A673 (cell line): ENCODE measurements at regions not wholly inside any gene's neighbourhood (a gene's known extent, or its start where the extent isn't known, plus 50 kb on each side); places are given as distances from the start of the nearest gene placed in this dataset.
"Not testable (repeated sequence)": the region's sequence is repeated elsewhere in the genome, so short reads cannot be mapped to it uniquely, and the experiment has no call there.

Source experiments
- BruUV-seq: library from RNA; stranded (reverse); fragments of 400-500 nt; replicated peaks from 2 replicates; lab custom pipeline; 2021; lab: Mats Ljungman, UMichigan
- CTCF ChIA-PET: fragments of 300-600 bp; sonication (Branson Sonifier 250); formaldehyde crosslinking; loops from one replicate; lab custom pipeline; 2022; ENCODE audit warnings: antibody characterized with exemption; lab: Charles Lee
- POLR2A ChIA-PET: fragments of 300-600 bp; sonication (Branson Sonifier 250); formaldehyde crosslinking; loops from one replicate; lab custom pipeline; 2022; ENCODE audit warnings: antibody characterized with exemption; ENCODE audit not compliant: low non-redundant PET; lab: Charles Lee
- DNase-seq: peaks from one replicate; pipeline ENCODE4 v3.0.0-alpha.2; 2015; ENCODE audit warnings: low spot score
- H3K27ac ChIP-seq: fragments of 200-600 bp; sonication (generic); 2 replicates; pipeline ENCODE4 v1.5.1; 2016; ENCODE audit warnings: mixed run types, low read depth, mild to moderate bottlenecking, mixed read lengths, antibody characterized with exemption, low read length; ENCODE audit not compliant: poor library complexity, severe bottlenecking
- H3K27me3 ChIP-seq: fragments of 200-600 bp; sonication (generic); replicated peaks from 2 replicates; pipeline ENCODE4 v1.6.1; 2017; ENCODE audit warnings: mixed run types, low read depth, mild to moderate bottlenecking, mixed read lengths, antibody characterized with exemption, low read length; ENCODE audit not compliant: insufficient read depth, poor library complexity
- H3K36me3 ChIP-seq: fragments of 200-600 bp; sonication (generic); 2 replicates; pipeline ENCODE4 v1.6.1; 2016; ENCODE audit warnings: mixed run types, mild to moderate bottlenecking, mixed read lengths, antibody characterized with exemption, low read length; ENCODE audit not compliant: insufficient read depth, poor library complexity, severe bottlenecking
- H3K4me1 ChIP-seq: fragments of 200-600 bp; sonication (generic); 2 replicates; pipeline ENCODE4 v1.6.1; 2017; ENCODE audit warnings: mixed run types, mild to moderate bottlenecking, mixed read lengths, antibody characterized with exemption, low read length; ENCODE audit not compliant: insufficient read depth, poor library complexity, severe bottlenecking
- H3K4me3 ChIP-seq: fragments of 200-600 bp; sonication (generic); 2 replicates; pipeline ENCODE4 v1.5.1; 2016; ENCODE audit warnings: low read depth, mixed run types, mild to moderate bottlenecking, mixed read lengths, low read length; ENCODE audit not compliant: poor library complexity, severe bottlenecking
- H3K9me3 ChIP-seq: fragments of 200-600 bp; sonication (generic); 2 replicates; pipeline ENCODE4 v1.6.1; 2016; ENCODE audit warnings: mixed run types, low read depth, mild to moderate bottlenecking, mixed read lengths, antibody characterized with exemption, low read length; ENCODE audit not compliant: poor library complexity, severe bottlenecking
- EZH2 ChIP-seq: fragments of 200-600 bp; sonication (generic); IDR thresholded peaks from 2 replicates; pipeline ENCODE4 v1.6.1; 2017; ENCODE audit warnings: borderline replicate concordance, low read depth, mild to moderate bottlenecking, mixed read lengths, antibody characterized with exemption, low read length; ENCODE audit not compliant: poor library complexity, severe bottlenecking
- intact Hi-C: fragments of 100-400 bp; cut with micrococcal nuclease; formaldehyde crosslinking; loops from one replicate; pipeline ENCODE4 v1.10.0; 2022; ENCODE audit not compliant: unreplicated experiment
- TF ChIP-seq, protein P1 (sequence below): fragments of 300-800, 200-600 bp; sonication (generic); conservative IDR thresholded peaks from 2 replicates; pipeline ENCODE4 v1.5.1; 2017; ENCODE audit warnings: low read depth, mild to moderate bottlenecking, antibody characterized with exemption, low read length, moderate library complexity, mixed read lengths

DNA sequence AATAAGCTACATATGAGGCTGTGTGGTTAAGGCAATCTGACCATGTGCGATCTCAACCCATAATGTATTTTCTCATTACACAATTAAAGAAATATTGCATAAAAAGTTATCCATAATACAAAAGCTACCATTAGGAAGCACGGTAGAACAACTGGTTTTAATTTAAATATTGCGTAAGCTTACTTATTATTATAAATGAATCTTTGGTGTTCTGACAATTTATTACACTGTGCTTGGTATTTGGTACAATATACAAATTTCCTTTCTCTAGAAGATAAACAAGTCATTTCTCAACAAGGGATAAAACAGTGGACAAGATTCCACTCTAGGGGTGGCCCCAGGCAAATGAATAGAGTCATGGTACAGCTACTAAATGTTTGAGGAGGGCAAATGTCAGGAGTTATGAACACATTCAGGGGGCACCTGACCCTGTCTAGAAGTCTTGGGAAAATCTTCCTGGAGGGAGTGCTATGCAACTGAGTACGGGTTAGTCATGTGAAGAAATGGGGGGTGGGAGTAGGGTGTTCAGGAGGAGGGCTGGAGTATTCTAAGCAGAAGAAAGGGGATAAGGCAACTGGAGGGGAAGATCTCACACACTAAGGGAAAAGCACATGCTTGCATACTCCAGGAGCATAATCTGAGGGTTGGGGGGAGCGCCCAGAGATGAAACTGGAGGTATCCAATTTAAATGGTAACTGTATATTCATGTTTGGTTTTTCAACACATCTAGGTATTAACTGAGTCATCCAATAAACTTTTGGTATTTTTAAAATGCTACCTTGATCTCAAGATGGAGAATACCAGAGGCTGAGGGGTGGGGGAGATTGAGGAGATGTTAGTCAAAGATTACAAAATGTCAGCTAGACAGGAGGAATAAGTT, 296.9 kb upstream of the SGK1 start:
- CTCF ChIA-PET, result no interaction called here
- Histone ChIP-seq H3K27me3 (no peaks in the 10 kb centered on the region), H3K4me1 (peaks cover 4% of the 10 kb centered on the region), H3K4me3 (no peak overlapping the region), H3K36me3 (no peaks in the 10 kb centered on the region), H3K27ac (no peak overlapping the region), H3K9me3 (no peaks in the 10 kb centered on the region)
- POLR2A ChIA-PET, result no interaction called here
- TF ChIP-seq, protein P1, sequence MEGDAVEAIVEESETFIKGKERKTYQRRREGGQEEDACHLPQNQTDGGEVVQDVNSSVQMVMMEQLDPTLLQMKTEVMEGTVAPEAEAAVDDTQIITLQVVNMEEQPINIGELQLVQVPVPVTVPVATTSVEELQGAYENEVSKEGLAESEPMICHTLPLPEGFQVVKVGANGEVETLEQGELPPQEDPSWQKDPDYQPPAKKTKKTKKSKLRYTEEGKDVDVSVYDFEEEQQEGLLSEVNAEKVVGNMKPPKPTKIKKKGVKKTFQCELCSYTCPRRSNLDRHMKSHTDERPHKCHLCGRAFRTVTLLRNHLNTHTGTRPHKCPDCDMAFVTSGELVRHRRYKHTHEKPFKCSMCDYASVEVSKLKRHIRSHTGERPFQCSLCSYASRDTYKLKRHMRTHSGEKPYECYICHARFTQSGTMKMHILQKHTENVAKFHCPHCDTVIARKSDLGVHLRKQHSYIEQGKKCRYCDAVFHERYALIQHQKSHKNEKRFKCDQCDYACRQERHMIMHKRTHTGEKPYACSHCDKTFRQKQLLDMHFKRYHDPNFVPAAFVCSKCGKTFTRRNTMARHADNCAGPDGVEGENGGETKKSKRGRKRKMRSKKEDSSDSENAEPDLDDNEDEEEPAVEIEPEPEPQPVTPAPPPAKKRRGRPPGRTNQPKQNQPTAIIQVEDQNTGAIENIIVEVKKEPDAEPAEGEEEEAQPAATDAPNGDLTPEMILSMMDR, result no peak
- no peak for TF ChIP-seq EZH2
- intact Hi-C loops, result no loop called here
- no TSS peak for BruUV-seq
- no peak for DNase-seq

DNA sequence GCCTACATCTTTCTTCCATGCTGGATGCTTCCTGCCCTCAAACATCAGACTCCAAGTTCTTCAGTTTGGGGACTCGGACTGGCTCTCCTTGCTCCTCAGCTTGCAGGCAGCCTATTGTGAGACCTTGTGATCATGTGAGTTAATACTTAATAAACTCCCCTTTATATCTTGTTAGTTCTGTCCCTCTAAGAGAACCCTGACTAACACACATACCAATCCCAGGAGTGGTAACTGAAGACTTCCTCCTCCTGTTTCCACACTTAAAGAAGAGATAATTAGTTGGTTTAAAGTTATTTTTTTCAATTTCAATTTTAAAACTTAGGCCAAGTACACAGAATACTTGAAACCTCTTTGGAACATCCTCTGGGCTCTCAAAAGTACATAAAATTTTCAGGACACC, 294.2 kb upstream of the SGK1 start:
- intact Hi-C loops, H3K27me3 ChIP-seq, H3K27ac ChIP-seq, H3K4me1 ChIP-seq, H3K36me3 ChIP-seq, DNase-seq, POLR2A ChIA-PET, H3K4me3 ChIP-seq, CTCF ChIA-PET, H3K9me3 ChIP-seq, BruUV-seq: not testable (repeated sequence)

DNA sequence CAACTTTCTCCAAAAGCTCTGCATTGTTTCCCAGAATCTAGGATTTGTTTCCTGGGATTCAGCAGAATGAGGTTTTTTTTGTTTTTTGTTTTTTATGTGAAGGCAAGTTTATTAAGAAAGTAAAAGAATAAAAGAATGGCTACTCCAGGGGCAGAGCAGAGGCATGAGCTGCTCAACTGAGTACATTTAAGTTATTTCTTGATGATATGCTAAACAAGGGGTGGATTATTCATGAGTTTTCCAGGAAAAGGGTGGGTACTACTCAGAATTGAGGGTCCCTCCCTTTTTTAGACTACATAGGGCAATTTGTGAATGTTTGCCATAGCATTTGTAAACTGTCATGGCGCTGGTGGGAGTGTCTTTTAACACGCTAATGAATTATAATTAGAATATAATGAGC, 292.5 kb upstream of the SGK1 start:
- Histone ChIP-seq H3K36me3 (no peaks in the 10 kb centered on the region), H3K4me3 (no peak overlapping the region), H3K4me1 (peaks cover 8% of the 10 kb centered on the region), H3K27ac (no peak overlapping the region), H3K9me3 (no peaks in the 10 kb centered on the region), H3K27me3 (no peaks in the 10 kb centered on the region)
- POLR2A ChIA-PET, result no interaction called here
- CTCF ChIA-PET, result no interaction called here
- intact Hi-C loops, result no loop called here
- no peak for DNase-seq
- BruUV-seq, result no TSS peak
- TF ChIP-seq, protein P1, result no peak
- no peak for TF ChIP-seq EZH2
